Prostate gland (tissue), 2 donors: ENCODE measurements at regions not wholly inside any gene's neighbourhood (a gene's known extent, or its start where the extent isn't known, plus 50 kb on each side); places are given as distances from the start of the nearest gene placed in this dataset.

Experiments
- POLR2A ChIP-seq: fragments of 450-650 bp; IDR thresholded peaks from one replicate; pipeline ENCODE4 v1.6.1; 2016; ENCODE audit warnings: antibody characterized with exemption, mild to moderate bottlenecking
- POLR2AphosphoS5 ChIP-seq: sonication (generic); formaldehyde crosslinking; IDR thresholded peaks from one replicate; pipeline ENCODE4 v1.6.1; 2017; ENCODE audit warnings: antibody characterized with exemption
- TF ChIP-seq, protein P1 (sequence below), 4 experiments: fragments of 200-600 bp in 2 of 4; fragments of 450-650 bp in 2 of 4; sonication (generic) in 2 of 4; IDR thresholded peaks; 1 replicate in 3 of 4; 2 replicates in 1 of 4; pipeline ENCODE4 v1.5.1; 2016 to 2019; ENCODE audit warnings: antibody characterized with exemption in 4 of 4, mild to moderate bottlenecking in 2 of 4, moderate library complexity in 2 of 4

DNA sequence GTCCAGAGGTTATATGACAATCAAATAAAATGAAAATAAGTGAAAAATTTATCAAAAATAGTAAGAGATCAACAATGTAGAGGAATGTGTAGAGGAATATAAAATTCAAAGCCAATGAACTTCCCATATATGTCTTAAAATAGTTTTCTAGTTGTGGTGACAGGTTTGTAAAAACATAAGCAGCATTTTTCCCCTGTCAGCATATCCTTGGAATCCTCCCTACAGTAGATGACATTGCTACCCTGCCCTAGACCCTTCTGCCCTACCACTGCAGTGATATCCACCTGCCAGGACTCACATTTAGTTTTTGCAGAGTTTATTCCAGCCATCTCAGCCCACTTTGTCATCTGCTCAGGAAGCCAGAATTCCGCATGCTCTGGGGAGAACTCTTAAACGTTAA lies 842.0 kb downstream of the RPS29 start:
- TF ChIP-seq, protein P1, sequence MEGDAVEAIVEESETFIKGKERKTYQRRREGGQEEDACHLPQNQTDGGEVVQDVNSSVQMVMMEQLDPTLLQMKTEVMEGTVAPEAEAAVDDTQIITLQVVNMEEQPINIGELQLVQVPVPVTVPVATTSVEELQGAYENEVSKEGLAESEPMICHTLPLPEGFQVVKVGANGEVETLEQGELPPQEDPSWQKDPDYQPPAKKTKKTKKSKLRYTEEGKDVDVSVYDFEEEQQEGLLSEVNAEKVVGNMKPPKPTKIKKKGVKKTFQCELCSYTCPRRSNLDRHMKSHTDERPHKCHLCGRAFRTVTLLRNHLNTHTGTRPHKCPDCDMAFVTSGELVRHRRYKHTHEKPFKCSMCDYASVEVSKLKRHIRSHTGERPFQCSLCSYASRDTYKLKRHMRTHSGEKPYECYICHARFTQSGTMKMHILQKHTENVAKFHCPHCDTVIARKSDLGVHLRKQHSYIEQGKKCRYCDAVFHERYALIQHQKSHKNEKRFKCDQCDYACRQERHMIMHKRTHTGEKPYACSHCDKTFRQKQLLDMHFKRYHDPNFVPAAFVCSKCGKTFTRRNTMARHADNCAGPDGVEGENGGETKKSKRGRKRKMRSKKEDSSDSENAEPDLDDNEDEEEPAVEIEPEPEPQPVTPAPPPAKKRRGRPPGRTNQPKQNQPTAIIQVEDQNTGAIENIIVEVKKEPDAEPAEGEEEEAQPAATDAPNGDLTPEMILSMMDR (IDR thresholded peaks at IDR 0.05): no peak
- no peak for TF ChIP-seq POLR2A
- no peak for TF ChIP-seq POLR2AphosphoS5
